Dedifferentiated amniotic fluid mesenchymal stem cell (primary cell): ENCODE measurements at regions not wholly inside any gene's neighbourhood (a gene's known extent, or its start where the extent isn't known, plus 50 kb on each side); places are given as distances from the start of the nearest gene placed in this dataset.

ENCODE experiments used
- DNase-seq: peaks from one replicate; pipeline ENCODE4 v3.0.0-alpha.2; 2016; ENCODE audit errors: extremely low spot score

GRCh38 chr1:39107341-39108290 is 81.5 kb downstream of the NDUFS5 start:
- DNase-seq, result no peak

DNA sequence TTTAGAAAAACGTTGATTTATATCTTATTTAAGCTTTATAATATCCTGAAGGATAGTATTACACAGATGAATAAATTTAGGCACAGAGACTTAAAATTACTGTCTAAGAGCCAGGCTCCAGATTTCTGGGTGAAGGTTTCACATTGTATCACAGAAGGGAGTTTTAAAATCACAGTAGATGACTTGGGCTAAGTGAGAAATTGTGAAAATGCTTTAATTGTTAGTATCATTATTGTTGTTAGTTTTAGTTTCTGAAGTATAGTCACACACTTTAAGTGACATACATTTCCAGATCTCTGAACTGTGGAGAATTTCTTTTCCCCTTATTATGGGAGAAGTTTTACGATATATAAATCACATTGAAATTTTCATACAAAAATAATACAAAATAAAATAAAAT is 83.5 kb downstream of the NDUFS5 start:
- no peak for DNase-seq

DNA sequence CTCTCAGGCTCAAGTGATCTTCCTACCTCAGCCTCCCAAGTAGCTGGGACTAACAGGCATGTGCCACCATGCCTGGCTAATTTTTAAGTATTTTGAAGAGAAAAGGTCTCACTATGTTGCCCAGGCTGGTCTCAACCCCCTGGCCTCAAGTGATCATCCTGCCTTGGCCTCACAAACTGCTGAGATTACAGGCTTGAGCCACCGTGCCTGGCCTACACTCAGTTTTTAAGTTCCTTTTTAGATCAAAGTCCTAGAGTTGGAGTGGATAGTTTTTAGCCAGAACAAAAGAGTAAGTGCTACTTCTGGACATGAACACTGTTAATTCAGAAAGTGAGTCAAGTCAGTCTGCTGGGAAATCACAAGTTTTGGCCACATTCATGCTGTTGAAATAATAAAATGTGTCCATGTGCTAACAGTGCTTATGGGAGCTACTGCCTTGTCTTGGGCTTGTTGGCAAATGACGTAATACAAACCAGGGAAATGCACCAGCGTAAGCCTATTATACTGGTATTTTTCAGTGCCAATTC is 84.2 kb downstream of the NDUFS5 start:
- no peak for DNase-seq

DNA sequence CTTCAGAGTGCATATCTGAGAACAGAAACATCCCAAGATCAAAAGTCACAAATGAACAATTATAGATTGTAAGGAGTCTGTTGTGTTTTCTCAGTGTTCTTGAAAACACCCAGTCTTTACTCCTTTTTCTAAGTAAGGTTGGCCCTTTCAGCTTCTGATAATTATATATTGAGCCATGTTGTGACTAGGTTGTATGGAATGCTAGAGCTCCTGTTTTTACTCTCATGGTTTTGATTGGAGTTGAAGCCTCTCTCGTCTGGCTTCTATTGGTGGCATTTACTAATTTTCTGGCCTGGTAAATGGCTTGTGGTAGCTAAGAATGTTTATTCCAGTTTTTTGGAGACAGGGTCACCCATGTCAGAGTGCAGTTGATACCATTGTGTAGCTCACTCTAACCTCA is 84.7 kb downstream of the NDUFS5 start:
- DNase-seq, result peak; percentile 61

DNA sequence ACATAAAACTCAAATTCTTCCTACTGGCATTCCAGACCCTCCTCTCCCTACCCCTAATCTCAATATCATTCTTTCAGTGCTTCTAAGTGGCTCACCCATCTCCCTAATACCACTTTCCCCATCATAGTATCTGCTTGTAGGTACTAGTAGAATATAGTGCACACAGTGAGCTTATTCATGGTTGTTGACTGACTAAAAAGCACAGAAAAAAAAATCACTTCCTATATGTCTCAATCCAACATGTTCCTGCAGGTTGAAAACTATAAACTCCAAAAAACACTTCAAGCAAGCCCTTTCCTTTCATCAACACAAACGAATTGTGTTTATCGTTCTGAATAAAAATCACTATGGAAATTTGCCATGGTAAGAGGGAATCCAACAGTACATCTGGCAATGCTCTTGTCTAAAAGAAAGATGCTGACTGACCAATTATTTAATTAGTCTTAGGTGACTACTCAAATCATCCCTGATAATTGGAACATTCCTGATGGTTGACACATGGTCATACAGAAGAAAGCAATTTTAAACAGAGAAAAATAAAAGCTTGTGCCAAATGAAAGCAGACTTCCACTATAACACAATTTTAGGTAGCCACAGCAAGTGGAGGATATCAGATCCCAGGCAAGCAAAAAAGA is 87.1 kb downstream of the NDUFS5 start:
- DNase-seq, result no peak

DNA sequence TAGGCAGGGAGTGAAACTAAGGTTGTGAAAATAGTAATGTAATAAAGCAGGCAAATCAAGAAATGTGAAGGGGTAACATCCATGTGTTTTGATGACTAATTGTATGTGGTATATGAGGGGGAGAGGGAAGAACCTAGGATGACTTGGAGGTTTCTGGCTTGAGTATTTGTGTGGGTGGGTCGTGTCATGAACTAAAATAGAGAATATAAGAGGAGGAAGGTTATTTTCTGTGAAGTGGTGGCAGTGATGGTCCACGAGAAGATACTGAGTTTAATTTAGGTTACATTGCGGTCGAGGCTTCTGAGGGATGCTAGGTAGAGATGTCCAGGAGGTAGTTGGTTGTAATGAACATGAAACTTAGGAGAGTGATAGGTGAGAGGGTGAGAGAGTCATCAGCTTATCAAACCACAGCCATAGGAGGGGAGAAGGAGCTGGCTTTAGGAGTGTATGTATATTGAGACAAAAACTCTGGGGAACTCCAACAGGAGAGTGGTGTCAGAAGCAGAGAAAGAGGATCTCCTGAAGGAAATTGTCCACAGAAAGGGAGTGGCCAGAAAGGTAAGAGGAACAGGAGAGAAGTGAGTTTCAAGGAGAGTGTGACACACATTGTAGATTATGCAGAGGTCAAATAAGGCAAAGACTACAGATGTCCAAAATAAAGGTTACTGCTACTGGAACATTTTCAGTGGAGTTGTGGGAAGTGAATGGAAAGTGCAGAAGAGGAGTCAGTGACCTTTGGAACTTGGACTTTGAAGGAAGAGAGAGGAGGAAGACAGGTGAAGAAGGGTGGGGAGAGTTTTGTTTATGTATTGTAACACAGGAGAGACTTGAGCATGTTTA is 89.0 kb upstream of the MACF1 start:
- peak; percentile 41 for DNase-seq

GRCh38 chr1:39116116-39116607 is 88.3 kb upstream of the MACF1 start:
- DNase-seq, result no peak

DNA sequence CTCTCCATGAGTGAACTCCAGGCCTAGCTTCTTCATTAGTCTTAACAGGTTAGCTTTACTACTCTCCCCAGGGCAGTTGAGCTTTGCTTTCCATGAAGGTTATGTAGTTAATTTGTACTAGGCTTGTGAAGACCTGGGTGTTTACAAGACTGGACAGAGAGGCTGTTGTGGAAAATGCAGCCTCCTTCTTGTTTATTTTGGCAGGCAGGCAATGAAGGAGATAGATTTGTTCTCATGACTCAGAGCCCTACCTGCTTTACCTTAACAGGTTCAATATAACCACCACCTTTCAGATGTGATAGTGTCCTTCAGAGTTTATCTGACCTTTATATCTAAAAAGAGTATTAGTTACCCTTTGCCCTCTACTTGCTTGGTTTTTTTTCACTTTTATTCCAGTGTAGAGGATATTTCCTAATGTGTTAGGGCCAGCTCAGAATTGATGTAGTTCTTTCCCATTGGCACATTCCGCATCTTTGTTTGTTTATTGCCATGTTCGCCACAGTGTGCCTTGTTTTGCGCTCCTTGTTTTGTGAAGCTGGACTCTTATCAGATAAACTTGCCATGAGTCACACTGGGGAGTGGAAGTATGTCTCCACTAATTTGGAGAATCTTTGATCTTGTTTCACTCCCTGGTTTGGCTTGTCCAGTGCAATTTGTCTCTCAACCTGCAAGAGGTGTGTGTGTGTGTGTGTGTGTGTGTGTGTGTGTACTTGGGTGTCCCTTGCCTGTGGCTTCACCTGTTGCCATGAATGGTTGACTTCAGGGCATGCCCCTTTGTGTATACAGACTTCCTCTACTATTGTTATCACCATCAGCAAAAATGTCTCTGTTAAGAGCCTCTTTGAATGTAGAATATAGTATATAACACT is 87.4 kb upstream of the MACF1 start:
- no peak for DNase-seq

GRCh38 chr1:39117899-39118450 is 86.5 kb upstream of the MACF1 start:
- no peak for DNase-seq

- no peak for DNase-seq
Observed at GRCh38 chr1:39122056-39122455, 82.4 kb upstream of the MACF1 start.

GRCh38 chr1:39124282-39124681 is 80.2 kb upstream of the MACF1 start:
- DNase-seq, result no peak

- no peak for DNase-seq
Observed at GRCh38 chr1:39127513-39127912, 77.0 kb upstream of the MACF1 start.

GRCh38 chr1:39128126-39128525 is 76.4 kb upstream of the MACF1 start:
- no peak for DNase-seq

DNA sequence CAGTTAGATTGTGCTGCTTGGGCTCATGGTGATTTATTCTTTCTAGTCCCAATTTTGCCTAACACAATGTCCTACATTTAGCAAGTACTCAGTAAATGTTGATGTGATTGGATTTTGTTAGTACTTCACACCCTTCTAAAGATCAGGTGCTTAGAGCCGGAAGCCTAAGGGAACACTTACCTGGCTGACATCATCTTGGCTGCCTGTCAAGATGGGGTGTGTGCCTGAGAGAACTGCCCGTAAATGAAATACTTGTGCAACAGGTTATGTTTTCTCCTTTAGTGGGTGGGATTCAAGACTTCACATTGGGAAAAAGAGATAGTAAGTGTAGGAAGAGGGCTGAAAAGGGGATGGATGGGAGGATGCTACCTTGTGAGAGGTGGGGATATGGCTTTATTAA is 75.5 kb upstream of the MACF1 start:
- no peak for DNase-seq

DNA sequence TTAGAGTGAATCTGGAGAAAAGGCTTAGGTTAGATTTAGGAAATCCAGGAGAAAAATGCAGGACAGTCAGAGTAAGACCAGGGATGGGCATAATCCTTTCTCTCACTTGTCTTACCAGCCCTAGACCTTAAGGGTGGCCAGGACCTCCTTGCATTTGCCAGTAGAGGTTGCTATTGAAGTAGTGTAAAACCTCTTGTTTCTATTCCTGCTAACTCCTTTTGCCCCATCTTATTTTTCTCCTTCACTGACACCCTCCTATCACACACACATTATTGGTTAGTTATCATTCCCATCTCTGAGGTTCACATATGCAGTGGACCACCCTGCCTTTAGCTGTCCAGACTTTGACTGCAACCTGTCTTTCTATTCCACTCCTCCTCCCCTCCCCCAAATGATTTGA is 75.0 kb upstream of the MACF1 start:
- no peak for DNase-seq

DNA sequence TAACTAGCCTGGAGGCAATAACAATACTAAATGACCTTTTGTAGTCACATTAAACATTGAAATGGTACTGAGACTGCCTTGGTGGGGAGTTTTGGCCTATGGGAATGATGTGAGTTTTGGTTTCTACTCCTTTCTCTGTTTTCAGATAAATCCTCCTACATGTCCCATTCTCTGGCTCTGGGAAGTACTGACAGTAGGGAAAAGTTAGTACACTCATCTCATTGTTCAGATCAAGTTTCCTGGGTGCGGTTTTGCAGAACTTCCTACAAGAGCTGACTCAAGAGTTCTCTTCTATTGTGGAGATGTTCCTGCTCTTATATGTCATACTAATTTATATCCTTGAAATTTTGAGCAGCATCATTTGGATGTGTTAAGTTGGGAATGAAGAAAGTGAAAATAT is 74.2 kb upstream of the MACF1 start:
- peak; percentile 72 for DNase-seq

GRCh38 chr1:39131940-39132339 is 72.6 kb upstream of the MACF1 start:
- no peak for DNase-seq

GRCh38 chr1:39132505-39133339 is 71.8 kb upstream of the MACF1 start:
- no peak for DNase-seq

GRCh38 chr1:39133340-39133684 is 71.2 kb upstream of the MACF1 start:
- no peak for DNase-seq
